Keratinocyte (primary cell): ENCODE measurements at regions not wholly inside any gene's neighbourhood (a gene's known extent, or its start where the extent isn't known, plus 50 kb on each side); places are given as distances from the start of the nearest gene placed in this dataset.

Source experiments
- DNase-seq: peaks from one replicate; pipeline ENCODE4 v3.0.0-alpha.2; 2011; ENCODE audit warnings: low read depth, missing footprints, low spot score
- FAIRE-seq: peaks from 2 replicates; lab custom pipeline; 2011; peaks lifted over from hg19 to GRCh38; lab: Jason Lieb, UNC
- H2AFZ ChIP-seq: 2 replicates; pipeline ENCODE4 v1.6.0; 2012; ENCODE audit warnings: low read length, control low read depth, inconsistent platforms; ENCODE audit not compliant: control insufficient read depth
- H3K27ac ChIP-seq: 2 replicates; pipeline ENCODE4 v1.5.1; 2011; ENCODE audit warnings: low read length; ENCODE audit not compliant: control insufficient read depth, insufficient read depth
- H3K27me3 ChIP-seq: 3 replicates; pipeline ENCODE4 v1.6.0; 2011; ENCODE audit warnings: low read length; ENCODE audit not compliant: control insufficient read depth, insufficient read depth; ENCODE audit errors: extremely low read depth
- H3K36me3 ChIP-seq, 2 experiments: 2 replicates in 1 of 2; 3 replicates in 1 of 2; pipeline ENCODE4 v1.5.1; 2011; ENCODE audit warnings: low read length in 2 of 2, mild to moderate bottlenecking in 1 of 2; ENCODE audit not compliant: control insufficient read depth in 2 of 2, insufficient read depth in 2 of 2; ENCODE audit errors: extremely low read depth in 1 of 2
- H3K4me1 ChIP-seq: 3 replicates; pipeline ENCODE4 v1.5.1; 2011; ENCODE audit warnings: low read length; ENCODE audit not compliant: control insufficient read depth, insufficient read depth; ENCODE audit errors: extremely low read depth
- H3K4me2 ChIP-seq: 3 replicates; pipeline ENCODE4 v1.6.0; 2011; ENCODE audit warnings: low read depth, low read length; ENCODE audit not compliant: control insufficient read depth, insufficient read depth; ENCODE audit errors: extremely low read depth
- H3K4me3 ChIP-seq, 3 experiments: fragments of 200-600 bp in 1 of 3; sonication (generic) in 1 of 3; 2 replicates in 2 of 3; 3 replicates in 1 of 3; pipeline ENCODE4 v1.5.1; 2011 to 2016; ENCODE audit warnings: low read length in 3 of 3, mild to moderate bottlenecking in 3 of 3, control low read depth in 2 of 3, inconsistent platforms in 1 of 3, low read depth in 1 of 3, mixed read lengths in 1 of 3, mixed run types in 1 of 3, moderate library complexity in 1 of 3; ENCODE audit not compliant: control insufficient read depth in 2 of 3, insufficient read depth in 2 of 3; ENCODE audit errors: extremely low read depth in 1 of 3
- H3K79me2 ChIP-seq: 2 replicates; pipeline ENCODE4 v1.6.0; 2012; ENCODE audit warnings: low read length; ENCODE audit not compliant: control insufficient read depth, insufficient read depth
- H3K9ac ChIP-seq: 3 replicates; pipeline ENCODE4 v1.6.0; 2011; ENCODE audit warnings: low read length; ENCODE audit not compliant: control insufficient read depth, insufficient read depth; ENCODE audit errors: extremely low read depth
- H3K9me1 ChIP-seq: 3 replicates; pipeline ENCODE4 v1.6.0; 2011; ENCODE audit warnings: low read length; ENCODE audit not compliant: control insufficient read depth, insufficient read depth; ENCODE audit errors: extremely low read depth
- H3K9me3 ChIP-seq: 2 replicates; pipeline ENCODE4 v1.5.1; 2012; ENCODE audit warnings: low read depth, low read length; ENCODE audit not compliant: control insufficient read depth
- H4K20me1 ChIP-seq: 3 replicates; pipeline ENCODE4 v1.6.0; 2011; ENCODE audit warnings: low read length; ENCODE audit not compliant: control insufficient read depth, insufficient read depth; ENCODE audit errors: extremely low read depth
- CTCF ChIP-seq, 3 experiments: IDR thresholded peaks in 1 of 3; conservative IDR thresholded peaks in 1 of 3; optimal IDR thresholded peaks in 1 of 3; 2 replicates in 2 of 3; 3 replicates in 1 of 3; pipeline versions ENCODE3 to v1.5.1; 2011; ENCODE audit warnings: low read length in 3 of 3, mild to moderate bottlenecking in 3 of 3, moderate library complexity in 2 of 3, control low read depth in 1 of 3, inconsistent platforms in 1 of 3; ENCODE audit not compliant: insufficient read depth in 2 of 3; ENCODE audit errors: extremely low read depth in 1 of 3
- EZH2 ChIP-seq: IDR thresholded peaks from one replicate; pipeline ENCODE4 v1.6.1; 2012; ENCODE audit warnings: inconsistent platforms, mild to moderate bottlenecking, low read length, moderate library complexity
- dilution Hi-C: fragments of 300-500 bp; cut with MboI; formaldehyde crosslinking; loops from one replicate; pipeline ENCODE4 v1.7.0; 2020; ENCODE audit warnings: low sequenced_read_pairs; ENCODE audit not compliant: extremely low pct_ligation_motif_present

- Histone ChIP-seq H3K36me3 (no peaks in the 10 kb centered on the region), H2AFZ (no peak overlapping the region), H3K27ac (no peak overlapping the region), H3K4me3 (no peak overlapping the region), H3K9ac (no peak overlapping the region), H3K4me2 (no peak overlapping the region), H3K27me3 (no peaks in the 10 kb centered on the region), H3K4me1 (no peaks in the 10 kb centered on the region), H3K79me2 (no peaks in the 10 kb centered on the region), H4K20me1 (no peaks in the 10 kb centered on the region), H3K9me1 (no peaks in the 10 kb centered on the region), H3K9me3 (no peaks in the 10 kb centered on the region)
- no peak for FAIRE-seq
- dilution Hi-C loops, result no loop called here
- no peak for DNase-seq
- TF ChIP-seq EZH2, result no peak
These were observed 428.6 kb downstream of the TFAP2A start for GRCh38 chr6:9986273-9986672.

DNA sequence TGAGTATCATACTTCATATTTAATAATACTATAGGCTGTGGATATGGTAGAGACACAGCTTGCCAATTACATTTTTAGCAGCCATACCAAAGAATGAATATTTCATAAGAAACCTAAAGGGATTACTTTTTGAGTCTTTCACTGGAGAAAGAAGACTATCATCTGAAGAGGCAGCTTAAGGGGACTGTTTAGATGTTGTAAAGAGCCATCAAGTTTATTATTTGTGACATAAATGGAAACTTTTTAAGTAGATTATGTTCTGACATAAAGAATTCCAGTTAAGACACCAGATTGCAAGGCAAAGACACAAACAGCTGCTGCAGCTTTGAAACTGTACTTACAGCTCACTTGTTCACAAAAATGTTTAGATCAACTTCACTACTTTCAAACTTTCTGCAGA lies 429.4 kb downstream of the TFAP2A start:
- Histone ChIP-seq H3K4me3 (no peak overlapping the region), H3K9me3 (no peaks in the 10 kb centered on the region), H3K4me2 (no peak overlapping the region), H3K36me3 (no peaks in the 10 kb centered on the region), H4K20me1 (no peaks in the 10 kb centered on the region), H3K79me2 (no peaks in the 10 kb centered on the region), H3K9ac (no peak overlapping the region), H3K9me1 (no peaks in the 10 kb centered on the region), H3K27ac (no peak overlapping the region), H3K27me3 (no peaks in the 10 kb centered on the region), H2AFZ (no peak overlapping the region), H3K4me1 (no peaks in the 10 kb centered on the region)
- DNase-seq, result no peak
- dilution Hi-C loops, result no loop called here
- TF ChIP-seq CTCF (optimal IDR thresholded peaks at IDR 0.05 in 1 of 3, IDR thresholded peaks at IDR 0.05 in 1 of 3, conservative IDR thresholded peaks at IDR 0.05 in 1 of 3; ENCODE audit: extremely low read depth in 1 of 3, insufficient read depth in 2 of 3, low read length in 3 of 3), result no peak
- no peak for TF ChIP-seq EZH2
- FAIRE-seq, result no peak

GRCh38 chr6:9984607-9985006 lies 430.3 kb downstream of the TFAP2A start:
- Histone ChIP-seq H3K4me1 (no peaks in the 10 kb centered on the region), H3K9me1 (no peaks in the 10 kb centered on the region), H3K27me3 (no peaks in the 10 kb centered on the region), H3K27ac (no peak overlapping the region), H4K20me1 (no peaks in the 10 kb centered on the region), H3K4me2 (no peak overlapping the region), H3K9me3 (no peaks in the 10 kb centered on the region), H3K4me3 (no peak overlapping the region), H3K36me3 (no peaks in the 10 kb centered on the region), H3K9ac (no peak overlapping the region), H2AFZ (no peak overlapping the region), H3K79me2 (no peaks in the 10 kb centered on the region)
- no peak for FAIRE-seq
- DNase-seq, result no peak
- TF ChIP-seq CTCF (optimal IDR thresholded peaks at IDR 0.05 in 1 of 3, IDR thresholded peaks at IDR 0.05 in 1 of 3, conservative IDR thresholded peaks at IDR 0.05 in 1 of 3; ENCODE audit: extremely low read depth in 1 of 3, insufficient read depth in 2 of 3, low read length in 3 of 3) (no peak), EZH2 (no peak)
- dilution Hi-C loops, result no loop called here
